T-cell (primary cell): ENCODE measurements at regions not wholly inside any gene's neighbourhood (a gene's known extent, or its start where the extent isn't known, plus 50 kb on each side); places are given as distances from the start of the nearest gene placed in this dataset.

Source experiments
- ATAC-seq, 4 experiments: fragments of 200-7000 bp in 3 of 4; fragments of 150-1000 bp in 1 of 4; cut with Tn5 transposase; replicated peaks in 1 of 4; 1 replicate in 3 of 4; 2 replicates in 1 of 4; pipeline ENCODE4 v1.10.0; 2021; ENCODE audit warnings: moderate library complexity in 3 of 4, mild to moderate bottlenecking in 2 of 4, moderate number of reproducible peaks in 1 of 4
- CTCF ChIA-PET, 2 donors: fragments of 300-600 bp; sonication (Branson Sonifier 250); formaldehyde crosslinking; loops; one replicate each; lab custom pipeline; 2022; ENCODE audit warnings: antibody characterized with exemption in 2 of 2; lab: Charles Lee
- POLR2A ChIA-PET, 2 donors: fragments of 300-600 bp; sonication (Branson Sonifier 250); formaldehyde crosslinking; loops; one replicate each; lab custom pipeline; 2022; ENCODE audit warnings: antibody characterized with exemption in 2 of 2; lab: Charles Lee
- DNase-seq, 35 experiments: peaks; one replicate each; pipeline versions ENCODE4 v3.0.0 to v3.0.0-alpha.2; 2013 to 2023
- H3K27ac ChIP-seq: one replicate; pipeline ENCODE4 v1.5.1; 2013; ENCODE audit warnings: low read length
- H3K27me3 ChIP-seq, 2 experiments: replicated peaks in 1 of 2; 1 replicate in 1 of 2; 2 replicates in 1 of 2; pipeline versions ENCODE4 v1.6.1 to v1.7.0; 2013; ENCODE audit warnings: low read length in 1 of 2, mixed read lengths in 1 of 2; ENCODE audit not compliant: control insufficient read depth in 2 of 2, insufficient read depth in 2 of 2; ENCODE audit errors: extremely low read depth in 1 of 2
- H3K36me3 ChIP-seq, 2 donors: 1 replicate in 1 of 2; 2 replicates in 1 of 2; pipeline versions ENCODE4 v1.6.1 to v1.7.0; 2013; ENCODE audit warnings: low read length in 1 of 2; ENCODE audit not compliant: control insufficient read depth in 2 of 2, insufficient read depth in 1 of 2; ENCODE audit errors: extremely low read depth in 1 of 2
- H3K4me1 ChIP-seq, 2 experiments: 1 replicate in 1 of 2; 2 replicates in 1 of 2; pipeline versions ENCODE4 v1.6.1 to v1.7.0; 2013; ENCODE audit warnings: low read length in 2 of 2, mixed read lengths in 1 of 2; ENCODE audit not compliant: insufficient read depth in 2 of 2, control insufficient read depth in 1 of 2; ENCODE audit errors: extremely low read depth in 1 of 2
- H3K4me3 ChIP-seq, 2 donors: 1 replicate in 1 of 2; 2 replicates in 1 of 2; pipeline versions ENCODE4 v1.5.1 to v1.7.0; 2013; ENCODE audit warnings: mild to moderate bottlenecking in 2 of 2, low read length in 1 of 2, moderate library complexity in 1 of 2; ENCODE audit not compliant: control insufficient read depth in 1 of 2; ENCODE audit errors: extremely low read depth in 1 of 2
- H3K9me3 ChIP-seq: 2 replicates; pipeline ENCODE4 v1.7.0; 2013
- H3K27ac Mint-ChIP-seq, 2 donors: one replicate each; pipeline ENCODE4 v1.8.0; 2020 to 2021; ENCODE audit warnings: mild to moderate bottlenecking in 2 of 2, mixed read lengths in 2 of 2
- H3K27me3 Mint-ChIP-seq, 2 donors: one replicate each; pipeline ENCODE4 v1.8.0; 2021 to 2022; ENCODE audit warnings: mixed read lengths in 2 of 2
- H3K36me3 Mint-ChIP-seq: one replicate; pipeline ENCODE4 v1.8.0; 2021; ENCODE audit warnings: mixed read lengths
- H3K4me1 Mint-ChIP-seq, 3 donors: one replicate each; pipeline ENCODE4 v1.8.0; 2020 to 2022; ENCODE audit warnings: mixed read lengths in 3 of 3, mild to moderate bottlenecking in 1 of 3
- H3K4me3 Mint-ChIP-seq, 3 donors: one replicate each; pipeline ENCODE4 v1.8.0; 2020 to 2022; ENCODE audit warnings: mild to moderate bottlenecking in 3 of 3, mixed read lengths in 3 of 3, moderate library complexity in 3 of 3
- H3K9me3 Mint-ChIP-seq, 3 donors: one replicate each; pipeline ENCODE4 v1.8.0; 2020 to 2022; ENCODE audit warnings: mixed read lengths in 3 of 3
- WGBS: methylation state at CpG from one replicate; pipeline ENCODE4 v1.1.5; 2013; ENCODE audit warnings: missing lambda C conversion rate; ENCODE audit not compliant: insufficient coverage; 5-methylcytosine and 5-hydroxymethylcytosine counted together

DNA sequence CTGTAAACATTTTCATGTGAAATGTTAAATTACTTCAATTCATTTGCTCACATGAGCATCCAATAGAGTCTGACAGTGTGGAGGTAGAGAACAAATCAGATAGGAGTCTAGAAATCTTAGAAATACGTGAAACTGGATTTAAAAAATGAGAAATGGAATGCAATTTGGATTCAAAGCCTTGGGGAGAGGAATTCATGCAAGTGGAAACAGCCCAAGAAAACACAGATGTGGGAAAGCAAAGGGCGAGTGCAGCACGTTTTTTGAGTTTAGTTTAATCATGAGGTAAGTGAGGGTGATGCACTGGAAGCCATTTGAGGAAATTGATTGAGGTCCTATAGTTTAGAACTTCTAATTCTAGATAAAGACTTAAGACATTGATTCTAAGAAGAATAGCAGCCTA, 434.7 kb downstream of the C3orf38 start:
- Histone ChIP-seq H3K9me3 (no peaks in the 10 kb centered on the region), H3K4me1 (no peaks in the 10 kb centered on the region), H3K27ac (no peak overlapping the region), H3K4me3 (no peak overlapping the region), H3K36me3 (no peaks in the 10 kb centered on the region), H3K27me3 (no peaks in the 10 kb centered on the region)
- WGBS: 18% methylated on average over 1 of the region's 3 CpGs
- Mint-ChIP-seq H3K27ac (no peak overlapping the region), H3K4me3 (no peak overlapping the region), H3K4me1 (no peaks in the 10 kb centered on the region), H3K9me3 (peaks cover 0 to 6% (median 0%) of the 10 kb centered on the region in 3 donors), H3K36me3 (no peaks in the 10 kb centered on the region), H3K27me3 (no peaks in the 10 kb centered on the region)
- DNase-seq: no peak
- CTCF ChIA-PET: no interaction called here
- POLR2A ChIA-PET: no interaction called here
- no peak for ATAC-seq

DNA sequence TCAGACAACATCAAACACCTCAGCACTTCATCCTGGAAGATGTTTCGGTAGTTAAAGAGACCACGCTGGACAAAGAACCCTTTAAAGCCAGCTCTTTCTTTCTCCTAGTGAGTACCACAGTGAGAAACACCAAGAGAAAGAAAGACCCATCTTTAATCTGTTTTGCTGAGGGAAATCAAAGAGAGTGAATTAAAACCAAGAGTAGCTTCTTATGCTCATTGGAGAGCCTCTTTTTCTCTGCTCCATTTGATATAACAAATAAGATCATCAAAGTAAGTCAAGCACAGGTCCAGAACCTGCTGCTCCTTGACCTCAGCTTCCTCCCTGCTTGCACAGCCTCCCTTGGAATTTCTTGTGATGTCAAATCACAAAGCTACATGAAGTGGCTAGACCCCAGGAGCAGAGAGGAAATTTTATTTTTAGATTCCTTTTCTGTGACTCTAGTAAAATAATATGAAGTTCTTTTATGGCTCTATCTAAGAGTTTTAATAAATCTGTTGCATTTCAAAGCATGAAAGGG, 436.4 kb downstream of the C3orf38 start:
- CTCF ChIA-PET: no interaction called here
- H3K27me3 ChIP-seq: no peaks in the 10 kb centered on the region
- POLR2A ChIA-PET: no interaction called here
- no peak for ATAC-seq
- Mint-ChIP-seq H3K4me1 (no peaks in the 10 kb centered on the region), H3K27me3 (no peaks in the 10 kb centered on the region), H3K27ac (no peak overlapping the region), H3K4me3 (no peak overlapping the region), H3K36me3 (no peaks in the 10 kb centered on the region), H3K9me3 (peaks cover 0 to 6% (median 0%) of the 10 kb centered on the region in 3 donors)
- H3K9me3 ChIP-seq: no peaks in the 10 kb centered on the region
- DNase-seq: no peak
- no peaks in the 10 kb centered on the region for H3K4me1 ChIP-seq
- H3K36me3 ChIP-seq: no peaks in the 10 kb centered on the region
- WGBS: no CpG with 5 or more reads among the region's 2 CpGs
- no peak overlapping the region for H3K27ac ChIP-seq
- H3K4me3 ChIP-seq: no peak overlapping the region

DNA sequence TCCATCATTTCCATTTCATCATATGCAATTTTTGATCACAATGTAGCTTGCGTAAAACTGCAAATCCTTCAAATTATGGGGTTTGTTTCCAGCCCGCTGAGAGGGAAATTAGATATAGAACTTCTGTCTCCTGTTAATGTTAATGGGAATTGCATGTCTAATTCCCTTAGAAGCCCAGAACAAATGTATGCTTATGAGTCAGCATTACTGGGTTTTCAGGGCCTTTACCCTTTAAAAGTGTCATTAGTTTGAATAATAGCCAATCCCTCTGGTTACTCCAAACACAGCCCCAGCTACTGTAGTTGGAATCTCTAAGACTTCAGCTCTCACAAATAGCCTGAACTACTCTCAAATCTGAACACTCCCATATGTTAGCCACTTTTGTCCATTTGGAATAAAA, 439.4 kb downstream of the C3orf38 start:
- no peaks in the 10 kb centered on the region for H3K9me3 ChIP-seq
- POLR2A ChIA-PET: no interaction called here
- Mint-ChIP-seq H3K27ac (no peak overlapping the region), H3K36me3 (no peaks in the 10 kb centered on the region), H3K9me3 (peaks cover 0 to 5% (median 4%) of the 10 kb centered on the region in 3 donors), H3K4me1 (no peaks in the 10 kb centered on the region), H3K27me3 (no peaks in the 10 kb centered on the region), H3K4me3 (no peak overlapping the region)
- no peak overlapping the region for H3K27ac ChIP-seq
- H3K4me3 ChIP-seq: no peak overlapping the region
- DNase-seq (no peak), ATAC-seq (no peak)
- CTCF ChIA-PET: no interaction called here
- no peaks in the 10 kb centered on the region for H3K27me3 ChIP-seq
- H3K36me3 ChIP-seq: no peaks in the 10 kb centered on the region
- no CpG with 5 or more reads among the region's 2 CpGs for WGBS
- no peaks in the 10 kb centered on the region for H3K4me1 ChIP-seq

DNA sequence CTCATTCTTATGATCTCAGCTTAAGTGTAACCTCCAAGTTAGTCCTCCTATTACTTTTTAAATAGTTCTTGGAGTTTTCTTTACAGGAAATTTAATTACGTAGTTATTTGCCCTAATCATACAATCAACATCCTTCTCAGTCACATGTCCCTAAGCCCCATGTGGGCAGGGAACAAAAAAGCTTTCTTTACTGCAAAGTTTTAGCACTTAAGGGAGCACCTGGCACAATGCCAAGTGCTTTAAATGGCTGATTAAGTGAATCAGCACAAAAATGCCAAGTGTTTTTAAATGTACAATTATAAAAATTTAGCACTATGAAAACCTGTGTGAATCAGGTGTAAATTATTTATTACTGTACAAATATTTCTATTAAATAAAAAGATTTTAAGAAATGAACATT, 445.3 kb downstream of the C3orf38 start:
- Histone ChIP-seq H3K4me3 (no peak overlapping the region), H3K27me3 (no peaks in the 10 kb centered on the region), H3K36me3 (no peaks in the 10 kb centered on the region), H3K27ac (no peak overlapping the region), H3K4me1 (no peaks in the 10 kb centered on the region), H3K9me3 (no peaks in the 10 kb centered on the region)
- WGBS: no CpG with 5 or more reads among the region's 1 CpG
- ChIA-PET POLR2A (no interaction called here), CTCF (no interaction called here)
- DNase-seq: no peak
- Mint-ChIP-seq H3K27ac (no peak overlapping the region), H3K27me3 (no peaks in the 10 kb centered on the region), H3K9me3 (peaks cover 3 to 10% (median 8%) of the 10 kb centered on the region in 3 donors), H3K4me3 (no peak overlapping the region), H3K4me1 (no peaks in the 10 kb centered on the region), H3K36me3 (no peaks in the 10 kb centered on the region)
- ATAC-seq: no peak

DNA sequence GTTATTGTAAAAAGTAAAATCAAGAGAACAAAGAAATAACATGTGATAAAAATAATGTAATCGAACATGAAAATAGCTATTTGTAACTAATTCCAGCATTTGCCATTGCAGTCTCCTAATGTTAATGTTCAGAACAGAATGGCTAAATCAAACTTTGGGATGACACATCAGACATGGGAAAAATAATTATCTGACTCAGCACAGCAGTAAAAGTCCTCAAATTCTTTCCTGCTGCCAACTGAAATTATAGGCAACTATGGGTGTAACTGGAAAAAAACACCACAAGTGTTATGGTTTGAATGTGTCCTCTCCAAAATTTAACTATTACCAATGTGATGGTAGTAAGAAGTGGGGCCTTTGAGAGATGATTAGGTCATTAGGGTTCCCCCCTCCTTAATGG, 446.7 kb downstream of the C3orf38 start:
- ChIA-PET CTCF (no interaction called here), POLR2A (no interaction called here)
- Mint-ChIP-seq H3K9me3 (peaks cover 3 to 19% (median 15%) of the 10 kb centered on the region in 3 donors), H3K27ac (no peak overlapping the region), H3K4me3 (no peak overlapping the region), H3K27me3 (no peaks in the 10 kb centered on the region), H3K36me3 (no peaks in the 10 kb centered on the region), H3K4me1 (no peaks in the 10 kb centered on the region)
- no peak for DNase-seq
- H3K36me3 ChIP-seq: no peaks in the 10 kb centered on the region
- H3K27me3 ChIP-seq: no peaks in the 10 kb centered on the region
- no peaks in the 10 kb centered on the region for H3K4me1 ChIP-seq
- no CpG with 5 or more reads among the region's 1 CpG for WGBS
- no peaks in the 10 kb centered on the region for H3K9me3 ChIP-seq
- no peak for ATAC-seq
- no peak overlapping the region for H3K27ac ChIP-seq
- no peak overlapping the region for H3K4me3 ChIP-seq

DNA sequence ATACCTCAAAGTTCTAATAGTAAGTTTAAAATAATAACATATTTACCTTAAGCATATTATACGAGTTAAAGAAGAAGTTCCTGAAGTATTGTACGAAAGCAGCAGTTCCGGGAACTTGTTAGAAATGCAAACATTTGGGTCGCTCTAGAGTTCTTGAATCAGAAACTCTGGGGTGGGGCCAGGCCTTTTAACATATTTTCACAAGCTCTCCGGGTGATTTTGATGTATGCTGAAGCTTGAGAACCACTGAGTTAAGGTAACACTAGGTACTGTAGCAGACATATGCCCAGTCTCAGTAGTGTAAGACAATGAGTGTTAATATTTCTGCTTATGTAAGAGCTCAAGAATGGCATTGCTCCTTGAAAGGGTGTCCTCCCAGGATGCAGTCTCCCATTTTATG, 461.1 kb downstream of the C3orf38 start:
- no peak overlapping the region for H3K4me3 ChIP-seq
- no peaks in the 10 kb centered on the region for H3K9me3 ChIP-seq
- no peaks in the 10 kb centered on the region for H3K36me3 Mint-ChIP-seq
- no peak overlapping the region for H3K4me3 Mint-ChIP-seq
- ChIA-PET POLR2A (no interaction called here), CTCF (no interaction called here)
- ATAC-seq (no peak), DNase-seq (no peak)
- H3K27ac ChIP-seq: no peak overlapping the region
- no peaks in the 10 kb centered on the region for H3K36me3 ChIP-seq
- H3K9me3 Mint-ChIP-seq: peaks cover 5 to 11% (median 7%) of the 10 kb centered on the region in 3 donors
- H3K27ac Mint-ChIP-seq: no peak overlapping the region
- H3K27me3 Mint-ChIP-seq: no peaks in the 10 kb centered on the region
- H3K4me1 ChIP-seq: no peaks in the 10 kb centered on the region
- H3K4me1 Mint-ChIP-seq: no peaks in the 10 kb centered on the region
- 84% methylated on average over 4 of the region's 5 CpGs for WGBS
- H3K27me3 ChIP-seq: no peaks in the 10 kb centered on the region

DNA sequence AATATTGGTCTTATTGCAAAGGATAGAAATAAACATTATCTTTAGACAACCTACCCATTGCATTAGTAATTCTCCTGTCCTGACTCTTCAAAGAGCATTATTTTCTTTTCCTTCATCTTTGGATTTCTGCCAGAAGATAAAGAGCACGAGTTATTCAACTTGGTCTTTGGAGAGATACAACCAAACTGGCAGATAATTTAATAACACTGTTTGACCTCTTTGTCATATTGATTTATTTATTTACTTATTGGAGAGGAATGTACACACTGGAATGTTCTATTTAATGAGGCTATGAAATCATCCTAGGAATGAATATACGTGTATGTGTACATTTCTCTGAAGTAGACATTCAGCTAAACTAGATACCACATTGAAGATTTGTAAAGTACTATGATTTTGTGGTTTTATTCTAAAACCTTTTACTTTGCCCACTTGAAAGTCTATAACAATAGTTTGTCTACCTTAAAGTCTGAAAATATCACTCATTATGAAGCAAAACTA, 462.1 kb downstream of the C3orf38 start:
- H3K4me1 ChIP-seq: no peaks in the 10 kb centered on the region
- CTCF ChIA-PET: no interaction called here
- Mint-ChIP-seq H3K4me3 (no peak overlapping the region), H3K9me3 (peaks cover 0 to 10% (median 7%) of the 10 kb centered on the region in 3 donors), H3K27ac (no peak overlapping the region), H3K36me3 (no peaks in the 10 kb centered on the region), H3K27me3 (no peaks in the 10 kb centered on the region), H3K4me1 (no peaks in the 10 kb centered on the region)
- no peaks in the 10 kb centered on the region for H3K27me3 ChIP-seq
- no peak for DNase-seq
- no peak for ATAC-seq
- H3K27ac ChIP-seq: no peak overlapping the region
- POLR2A ChIA-PET: no interaction called here
- WGBS: no CpG with 5 or more reads among the region's 2 CpGs
- H3K4me3 ChIP-seq: no peak overlapping the region
- H3K9me3 ChIP-seq: no peaks in the 10 kb centered on the region
- no peaks in the 10 kb centered on the region for H3K36me3 ChIP-seq
